ENCODE measurements at regions not wholly inside any gene's neighbourhood (a gene's known extent, or its start where the extent isn't known, plus 50 kb on each side); places are given as distances from the start of the nearest gene placed in this dataset.

DNA sequence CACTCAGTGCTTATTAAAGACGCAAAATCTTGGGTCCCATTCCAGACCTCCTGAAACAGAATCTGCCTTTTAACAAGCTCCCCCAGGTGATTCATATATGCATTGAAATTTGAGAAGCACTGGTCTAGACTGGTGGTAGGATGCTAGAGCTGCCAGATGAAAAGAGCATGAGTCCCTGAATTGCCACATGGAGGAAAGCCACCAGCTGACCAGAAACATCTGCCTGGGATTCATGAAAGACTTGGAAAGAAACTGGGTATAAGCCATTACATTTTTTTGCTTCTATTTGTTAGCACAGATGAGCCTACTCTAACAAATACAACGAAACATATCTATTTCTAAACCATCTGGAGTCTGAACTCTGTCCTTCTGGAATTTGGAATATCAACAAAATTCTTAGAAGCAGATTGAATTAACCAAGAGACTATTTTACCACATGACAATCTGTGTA lies 228.9 kb downstream of the RBM43 start:
- no peak for DNase-seq (ENCODE audit: low spot score)

DNA sequence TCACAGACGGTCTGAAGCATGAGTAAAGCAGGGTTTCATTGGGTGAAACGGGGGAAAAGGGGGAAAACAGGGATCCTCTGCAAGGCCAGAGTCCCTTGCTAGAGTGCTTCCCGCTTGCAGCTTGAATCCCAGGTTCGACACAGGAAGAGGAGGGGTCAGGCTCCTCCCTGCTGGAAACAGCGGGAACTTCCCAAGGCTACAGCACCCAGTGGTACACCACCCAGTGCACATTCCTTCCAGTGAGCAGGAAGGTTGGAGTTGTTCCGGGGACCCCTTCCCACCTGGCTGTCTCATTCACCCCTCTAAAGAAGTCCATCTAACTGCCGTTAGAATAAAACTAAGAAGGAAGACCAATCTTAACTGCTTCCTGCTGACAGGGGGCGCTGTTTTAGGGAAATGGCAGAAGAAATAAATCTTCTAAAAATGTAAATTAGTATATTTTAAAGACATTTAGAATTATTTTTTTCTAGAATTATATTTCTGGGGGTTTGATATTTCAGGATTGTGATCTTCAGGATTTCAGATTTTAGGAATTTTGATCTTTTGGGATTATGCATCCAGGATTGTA lies 230.9 kb downstream of the RBM43 start:
- no peak for DNase-seq (ENCODE audit: low spot score)

DNA sequence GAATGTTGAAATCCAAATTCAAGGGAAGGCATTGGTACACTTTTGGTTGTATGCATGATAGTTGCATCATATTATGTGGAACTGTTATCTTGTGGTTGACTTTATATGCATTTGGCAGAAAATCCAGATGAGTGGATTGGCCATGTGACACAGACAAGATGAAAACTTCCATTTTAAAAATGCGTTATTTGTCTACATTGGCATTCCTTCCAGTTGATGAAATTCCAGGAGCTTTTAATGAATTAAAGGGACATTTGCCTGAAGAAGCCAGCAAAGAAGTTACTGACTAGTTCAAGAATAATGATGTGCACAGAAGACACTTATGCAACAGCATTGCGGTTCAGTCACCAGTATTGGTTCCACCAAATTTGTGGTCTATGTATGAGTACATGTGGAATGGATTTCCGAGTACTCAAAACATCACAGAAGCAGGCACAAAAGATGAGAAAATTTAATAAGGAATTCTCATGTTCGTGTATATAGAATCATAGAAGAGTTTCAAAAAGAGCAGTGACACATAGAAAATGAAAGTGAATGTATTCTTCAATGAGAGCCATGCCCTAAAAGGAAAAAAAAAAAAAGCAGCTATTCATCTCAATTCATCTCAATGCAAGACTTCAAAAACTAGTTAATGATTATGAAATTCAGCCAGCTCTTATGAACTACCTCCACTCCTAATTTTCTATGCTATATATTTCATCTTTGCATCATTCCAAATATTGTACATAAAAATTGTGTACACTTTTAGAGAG lies 232.1 kb downstream of the RBM43 start:
- no peak for DNase-seq (ENCODE audit: low spot score)

DNA sequence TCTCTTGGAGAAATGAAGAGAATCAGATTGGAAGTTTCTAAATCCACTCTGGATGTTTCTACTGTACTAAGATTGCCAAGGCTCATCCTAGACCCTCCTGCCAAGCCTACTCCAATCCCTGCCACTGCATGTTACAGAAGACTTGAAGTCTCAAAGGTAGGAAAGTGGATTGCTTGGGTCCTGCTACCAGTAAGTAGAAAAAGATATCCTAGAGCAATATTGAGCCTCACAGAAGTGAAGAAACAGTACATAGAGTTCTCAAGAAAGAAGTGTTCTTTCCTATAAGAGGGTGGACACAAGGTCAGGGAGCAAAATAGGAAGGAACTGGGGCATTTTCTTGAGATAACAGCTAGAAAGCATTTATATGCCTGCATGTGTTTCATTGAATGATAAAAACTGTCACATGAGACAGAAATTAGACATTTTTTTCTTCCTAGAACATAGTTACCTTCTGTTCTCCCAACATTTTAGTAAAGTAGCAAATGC lies 232.9 kb downstream of the RBM43 start:
- no peak for DNase-seq (ENCODE audit: low spot score)

DNA sequence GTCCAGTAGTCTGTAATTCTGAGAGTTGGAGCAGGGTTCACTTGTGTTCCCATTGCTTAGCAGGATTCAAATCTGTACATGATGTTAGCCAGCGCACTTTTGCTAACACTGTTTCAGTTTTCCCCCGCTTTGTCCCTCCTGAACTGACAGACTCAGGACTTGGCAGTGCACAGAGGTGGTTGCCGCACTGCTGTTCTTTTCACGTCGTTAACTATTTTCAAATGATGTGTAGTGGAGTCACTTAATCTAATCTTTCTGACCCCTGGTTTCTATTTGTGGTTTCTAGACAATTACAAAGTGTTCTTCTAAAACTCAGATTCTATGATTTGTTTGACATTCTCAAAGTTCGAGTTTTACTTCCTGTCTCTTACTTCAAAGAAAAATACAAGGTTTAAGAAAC lies 234.5 kb downstream of the RBM43 start:
- DNase-seq (ENCODE audit: low spot score): no peak

DNA sequence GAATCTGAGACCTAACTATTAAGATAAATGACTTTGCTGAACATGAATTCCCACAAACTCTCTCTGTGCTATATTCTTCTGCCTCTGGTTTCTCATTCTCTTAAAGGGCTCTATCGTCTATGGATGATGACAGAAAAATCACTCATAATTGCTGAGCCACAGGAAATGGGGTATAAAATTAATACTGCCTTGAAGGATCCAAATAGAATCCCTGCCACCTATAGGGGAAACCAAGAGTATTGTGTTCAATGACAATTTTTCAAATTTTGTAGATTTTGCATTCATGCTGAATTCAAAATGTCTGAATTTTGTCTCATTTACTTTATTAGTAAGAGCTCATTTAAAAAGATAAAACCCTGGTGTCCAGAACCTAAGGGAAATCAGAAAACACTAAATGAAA lies 235.8 kb downstream of the RBM43 start:
- no peak for DNase-seq (ENCODE audit: low spot score)

DNA sequence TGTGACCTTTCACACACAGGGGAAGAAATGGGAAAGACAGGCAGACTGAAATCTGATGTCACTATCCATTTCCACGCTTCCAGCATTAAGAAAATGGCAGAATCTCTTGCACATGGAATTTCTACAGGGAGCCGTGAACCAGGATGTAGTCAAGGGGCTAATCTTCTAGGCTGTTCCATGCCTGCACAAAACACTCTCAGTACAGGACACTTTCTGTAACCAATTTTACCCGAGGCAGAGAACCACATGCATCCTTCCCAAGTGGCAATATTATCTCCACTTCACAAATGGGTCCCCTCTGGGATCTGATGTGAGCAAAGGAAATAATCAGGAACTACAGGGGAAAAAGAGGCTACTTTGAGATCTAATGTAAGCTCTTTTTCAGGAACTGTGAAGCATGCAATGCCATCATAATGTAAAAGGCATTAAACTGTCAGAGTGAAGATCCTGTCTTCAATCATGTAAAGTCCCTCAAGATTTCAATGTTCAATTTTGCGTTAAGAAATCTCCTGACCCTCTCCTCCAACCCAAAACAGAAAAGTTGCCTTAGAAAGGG lies 236.9 kb downstream of the RBM43 start:
- no peak for DNase-seq (ENCODE audit: low spot score)

DNA sequence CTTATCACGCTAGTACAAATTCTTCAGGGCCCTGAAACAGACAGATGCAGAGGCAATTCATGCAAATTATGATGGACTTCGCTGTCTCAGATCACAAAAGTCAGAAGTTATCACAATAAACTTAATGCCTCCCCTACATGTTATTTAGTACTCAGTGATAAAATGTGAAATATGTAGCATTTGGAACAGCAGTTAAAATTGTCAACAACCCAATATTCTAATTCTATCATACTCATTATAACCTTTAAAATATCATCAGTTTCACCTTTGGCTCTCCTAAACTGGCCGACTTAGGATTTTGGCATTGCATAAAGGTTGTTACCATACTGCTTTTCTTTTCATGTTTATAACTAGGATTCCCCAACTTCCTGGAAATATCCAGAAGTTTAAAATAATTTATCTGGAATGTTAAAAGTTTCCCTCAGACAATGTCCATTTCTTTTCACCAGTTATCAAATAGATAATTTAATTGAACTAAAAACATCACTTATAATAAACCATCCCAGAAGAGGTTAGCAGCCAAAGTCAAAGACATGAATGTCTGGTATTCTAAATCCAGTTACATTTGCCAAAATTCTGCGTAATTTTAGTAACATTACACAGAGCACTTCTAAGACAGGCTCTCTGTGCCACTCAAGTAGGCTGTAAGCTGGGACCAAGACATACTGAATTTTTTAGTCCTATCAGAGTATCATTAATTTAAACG lies 239.8 kb downstream of the RBM43 start:
- no peak for DNase-seq (ENCODE audit: low spot score)

DNA sequence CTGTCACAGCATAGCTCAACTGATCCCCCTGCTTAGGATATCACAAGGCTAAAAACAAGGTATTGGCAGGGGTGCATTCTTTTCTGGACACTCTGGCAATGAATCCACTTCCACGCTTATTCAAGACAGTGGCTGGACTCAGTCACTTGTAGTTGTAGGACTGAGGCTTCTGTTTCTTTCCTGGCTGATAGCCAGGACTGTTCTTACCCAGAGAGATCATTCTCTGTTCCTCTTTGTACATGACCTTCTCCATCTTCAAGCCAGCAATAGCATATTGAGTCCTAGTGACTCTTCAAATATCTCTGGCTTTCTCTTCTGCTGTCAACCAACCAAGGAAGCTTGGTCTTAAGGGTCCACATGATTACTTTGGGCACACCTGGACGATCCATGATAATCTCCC lies 241.3 kb downstream of the RBM43 start:
- no peak for DNase-seq (ENCODE audit: low spot score)

DNA sequence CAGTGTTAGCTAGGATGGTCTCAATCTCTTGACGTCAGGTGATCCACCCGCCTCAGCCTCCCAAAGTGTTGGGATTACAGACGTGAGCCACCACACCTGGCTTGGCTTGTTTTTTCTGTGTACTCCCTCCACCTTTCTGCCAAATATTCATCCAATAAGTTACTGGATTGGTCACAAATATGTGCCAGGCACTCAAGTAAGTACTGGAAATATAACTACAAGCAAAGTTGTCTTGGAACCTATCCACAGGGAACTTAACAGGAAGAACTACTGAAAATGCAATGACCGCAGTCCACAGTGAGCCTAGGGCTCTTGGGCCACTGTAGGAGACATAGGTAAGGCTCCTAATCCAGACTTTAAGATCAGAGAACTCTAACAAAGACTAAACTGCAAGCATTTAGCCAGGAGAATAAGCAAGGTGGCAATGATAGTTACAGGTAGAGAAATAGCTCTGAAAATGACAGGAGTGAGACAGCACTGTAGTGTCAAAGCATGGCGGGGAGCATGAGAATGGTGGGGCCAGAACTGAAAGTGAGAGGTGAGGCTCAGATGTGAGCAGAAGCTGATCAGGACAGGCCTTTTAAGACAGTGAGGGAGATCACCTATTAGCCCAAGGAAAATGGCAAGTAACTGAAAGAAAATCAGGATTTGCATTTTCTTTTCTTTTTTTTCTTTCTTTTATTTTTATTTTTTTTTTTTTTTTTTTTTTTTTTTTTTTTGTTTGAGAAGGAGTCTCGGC lies 252.1 kb downstream of the RBM43 start:
- DNase-seq (ENCODE audit: low spot score): no peak

DNA sequence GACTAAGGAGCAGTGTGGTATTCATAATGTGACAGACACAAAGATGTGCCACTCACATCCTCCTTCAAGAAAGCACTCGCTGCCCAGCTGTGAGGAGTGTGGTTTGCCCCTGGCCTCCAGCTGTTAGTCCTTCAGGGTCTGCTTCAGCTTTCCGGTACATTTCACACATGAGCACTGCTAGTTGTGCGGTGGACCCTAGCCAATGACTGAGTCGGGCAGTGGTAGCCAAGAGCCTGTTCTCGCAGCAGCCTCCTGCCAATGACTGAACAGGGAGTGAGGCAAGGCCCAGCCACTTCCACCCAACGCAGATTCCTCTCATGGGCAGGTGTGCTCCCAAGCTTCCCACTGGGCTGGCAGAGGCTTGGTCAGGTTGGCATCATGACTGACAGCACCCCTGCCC lies 254.3 kb downstream of the RBM43 start:
- DNase-seq (ENCODE audit: low spot score): no peak

DNA sequence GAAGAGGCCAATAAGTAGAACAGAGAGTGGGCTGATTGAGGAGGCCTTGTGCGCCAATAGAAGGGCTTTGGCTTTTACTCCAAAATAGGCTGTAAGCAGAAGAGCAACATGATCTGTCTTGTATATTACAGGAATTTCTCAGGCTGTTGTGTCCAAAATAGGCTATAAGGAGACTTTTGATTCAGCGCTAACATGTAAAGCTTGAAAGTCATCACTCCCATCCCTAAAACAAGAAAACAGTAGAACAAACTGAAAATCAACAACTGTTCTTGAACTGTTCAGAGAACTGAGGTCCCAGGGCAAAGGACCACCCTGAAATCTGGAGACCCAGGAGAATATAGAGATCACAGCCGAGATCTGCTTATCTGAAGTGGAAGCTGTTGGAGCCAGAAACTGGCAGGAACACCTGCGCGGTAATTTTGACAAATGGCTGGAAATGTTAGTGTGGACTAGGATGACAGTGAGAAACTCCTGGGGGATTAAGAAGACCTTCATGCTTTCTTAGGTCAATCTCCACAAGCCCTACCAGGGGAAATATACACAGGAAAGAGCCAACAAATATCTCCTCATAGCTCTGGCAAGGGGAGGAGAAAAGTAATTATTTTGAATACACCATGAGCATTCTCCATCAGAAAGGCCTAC lies 258.6 kb downstream of the RBM43 start:
- no peak for DNase-seq (ENCODE audit: low spot score)

DNA sequence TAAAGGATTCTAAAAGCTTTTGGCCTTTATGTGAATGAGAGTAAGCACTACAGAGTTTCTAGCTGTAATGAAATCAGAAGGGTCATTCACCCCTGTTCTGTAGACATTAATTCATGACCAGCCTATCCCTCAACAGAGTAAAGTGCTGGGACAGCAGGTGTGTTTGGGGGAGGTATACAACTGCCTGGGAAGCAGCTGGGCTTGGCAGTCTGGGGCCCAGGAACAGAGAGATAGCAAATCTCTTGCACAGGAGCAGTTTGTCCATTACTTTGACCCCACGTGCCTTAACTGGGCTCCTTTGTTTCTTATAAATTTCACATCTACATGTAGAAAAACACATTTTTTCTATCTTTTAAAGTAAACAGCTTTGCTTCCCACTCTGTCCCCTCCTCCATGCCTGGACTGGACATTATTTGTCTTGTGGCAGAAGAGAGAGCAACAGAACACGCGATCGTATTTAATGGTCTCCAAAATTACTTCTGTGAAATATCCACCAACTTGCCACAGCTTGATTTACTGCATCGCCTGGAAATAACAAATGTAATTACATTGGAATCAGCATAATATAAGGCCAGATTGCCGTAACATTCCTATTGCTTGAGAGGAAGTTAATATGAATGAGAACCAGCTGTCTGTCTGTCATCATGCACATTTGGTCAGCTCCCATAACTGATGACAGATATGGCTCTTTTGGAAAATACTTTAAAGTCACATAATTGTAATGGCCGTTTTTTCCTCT lies 263.8 kb downstream of the RBM43 start:
- DNase-seq (ENCODE audit: low spot score): no peak

DNA sequence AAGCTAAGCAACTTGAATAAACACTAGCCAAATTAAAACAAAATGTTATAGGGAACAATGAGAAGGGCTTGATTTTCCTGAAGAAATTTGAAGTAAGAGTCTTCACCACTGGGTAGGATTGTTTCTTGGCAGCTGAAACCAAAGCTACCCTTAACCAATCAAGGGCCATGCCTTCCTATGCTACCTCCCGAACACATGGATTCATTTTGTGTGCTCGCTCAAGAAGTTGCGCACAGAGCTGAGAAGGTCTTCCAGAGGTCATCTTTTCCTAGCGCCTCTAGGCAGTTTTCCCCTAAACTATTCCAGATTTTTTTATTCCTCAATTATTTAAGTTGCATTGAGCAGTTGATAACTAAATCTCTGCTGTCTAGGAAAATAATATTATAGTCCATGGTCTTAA lies 264.6 kb downstream of the RBM43 start:
- DNase-seq (ENCODE audit: low spot score): no peak

DNA sequence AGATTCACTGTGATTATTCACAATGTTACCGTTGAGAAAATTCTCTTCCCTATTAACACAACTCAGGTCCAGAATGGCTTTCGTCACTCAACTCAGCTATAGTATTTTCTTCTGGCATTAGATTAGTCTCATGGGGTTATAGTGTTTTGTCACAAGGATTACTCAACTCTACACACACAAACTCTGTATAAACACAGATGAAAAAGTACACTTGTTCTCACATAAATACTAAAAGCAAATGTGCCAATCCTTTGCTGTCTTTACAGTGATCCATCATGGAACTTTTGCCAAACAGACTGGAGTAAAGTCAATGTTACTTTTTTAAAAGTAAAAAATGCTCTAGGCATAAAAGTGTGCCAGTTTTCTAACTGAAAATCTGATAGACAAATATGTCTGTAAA lies 267.6 kb downstream of the RBM43 start:
- DNase-seq (ENCODE audit: low spot score): no peak

DNA sequence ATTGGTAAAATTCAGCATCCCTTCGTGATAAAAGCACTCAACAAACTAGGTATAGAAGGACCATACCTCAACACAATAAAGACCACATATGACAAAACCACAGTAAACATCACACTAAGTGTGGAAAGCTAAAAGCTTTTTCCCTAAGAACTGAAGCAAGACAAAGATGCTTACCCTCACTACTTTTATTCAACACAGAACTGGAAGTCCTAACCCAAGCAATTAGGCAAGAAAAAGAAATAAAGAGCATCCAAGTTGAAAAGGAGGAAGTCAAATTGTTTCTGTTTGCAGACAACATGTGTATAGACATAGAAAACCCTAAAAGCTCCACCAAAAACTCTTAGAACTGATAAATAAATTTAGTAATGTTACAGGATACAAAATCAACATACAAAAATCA lies 271.7 kb downstream of the RBM43 start:
- no peak for DNase-seq (ENCODE audit: low spot score)

DNA sequence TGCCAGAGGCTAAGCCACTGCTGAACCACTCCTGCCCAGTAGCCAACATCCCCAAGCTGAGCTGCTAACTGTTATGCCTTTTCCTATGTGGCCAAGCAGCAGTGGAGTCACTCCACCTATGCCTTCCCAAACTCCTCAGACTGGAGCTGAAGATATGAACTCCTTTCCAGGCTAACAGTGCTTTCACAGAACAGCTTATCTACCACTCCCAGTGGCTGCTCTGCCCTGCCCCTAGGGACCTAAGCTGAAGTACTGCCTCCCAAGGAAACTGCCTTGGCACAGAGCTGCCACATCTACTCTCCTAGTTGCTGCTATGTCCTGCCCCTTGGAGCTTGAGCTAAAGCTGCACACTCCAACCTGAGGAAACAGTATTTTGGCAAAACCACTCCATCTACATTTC lies 275.9 kb downstream of the RBM43 start:
- no peak for DNase-seq (ENCODE audit: low spot score)

DNA sequence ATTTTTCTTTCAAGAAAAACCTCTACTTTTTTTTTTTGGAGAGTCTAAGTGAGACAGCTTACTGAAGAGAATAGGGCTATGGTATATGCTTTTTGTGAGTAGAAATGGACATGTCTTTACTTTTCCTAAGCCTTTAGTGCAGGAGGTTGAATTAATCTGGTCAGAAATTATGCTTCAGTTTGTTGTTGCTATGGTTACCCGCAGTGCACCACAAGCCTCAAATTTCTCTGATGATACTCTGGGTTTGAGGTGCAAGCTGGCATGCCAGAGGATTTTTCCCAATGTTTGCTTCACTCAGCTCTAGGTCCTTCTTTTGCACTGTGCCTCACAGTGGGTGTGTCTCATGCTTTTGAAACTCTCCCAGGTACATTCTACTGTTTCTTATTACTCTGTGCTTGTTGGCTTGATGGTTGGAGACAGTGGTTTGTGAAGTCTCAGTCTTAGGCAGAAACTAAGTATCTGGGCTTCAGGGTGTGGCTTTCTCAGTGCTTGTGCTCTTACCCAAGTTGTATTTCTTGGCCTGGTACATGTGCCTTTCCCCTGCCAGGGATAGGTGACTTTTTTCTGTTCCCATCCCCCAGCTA lies 278.3 kb downstream of the RBM43 start:
- no peak for DNase-seq (ENCODE audit: low spot score)

DNA sequence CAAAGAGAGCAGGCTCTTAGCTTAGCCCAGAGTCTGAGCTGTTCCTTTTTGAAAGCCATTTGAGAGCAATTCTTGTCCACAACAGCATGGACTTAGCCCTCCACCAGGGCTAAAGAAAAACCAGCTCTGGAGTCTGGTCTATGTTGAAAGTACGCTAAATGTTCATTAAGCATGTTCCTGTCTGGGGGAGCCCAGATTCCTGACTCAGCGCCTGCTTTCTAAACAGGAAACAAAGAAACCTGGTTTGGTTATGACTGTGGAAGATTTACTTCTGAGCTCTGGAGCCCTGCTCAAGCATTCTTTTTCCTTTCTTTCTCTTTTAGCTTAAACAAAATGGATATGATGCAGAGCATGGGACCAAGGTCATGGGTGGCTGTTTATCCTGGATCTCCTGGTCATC lies 279.8 kb downstream of the RBM43 start:
- DNase-seq (ENCODE audit: low spot score): no peak

DNA sequence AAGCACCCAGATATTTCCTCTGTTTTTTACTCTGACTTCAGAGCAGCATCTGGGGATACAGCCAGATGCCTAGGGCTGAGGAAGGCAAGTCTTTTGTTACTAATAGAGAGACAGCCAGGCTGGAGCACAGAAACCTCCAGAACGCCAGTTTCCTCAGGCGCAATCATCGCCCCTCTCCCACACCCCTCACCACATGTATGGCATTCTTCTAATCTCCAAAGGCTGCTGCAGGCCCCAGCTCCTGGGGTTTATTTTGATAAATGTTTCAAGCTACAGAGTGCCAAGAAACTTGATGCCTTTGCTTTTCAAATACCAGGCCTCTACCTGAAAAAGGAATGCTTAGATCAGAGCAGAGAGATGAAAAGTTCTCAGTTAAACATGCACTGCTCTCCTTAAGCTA lies 283.6 kb downstream of the RBM43 start:
- no peak for DNase-seq (ENCODE audit: low spot score)

DNA sequence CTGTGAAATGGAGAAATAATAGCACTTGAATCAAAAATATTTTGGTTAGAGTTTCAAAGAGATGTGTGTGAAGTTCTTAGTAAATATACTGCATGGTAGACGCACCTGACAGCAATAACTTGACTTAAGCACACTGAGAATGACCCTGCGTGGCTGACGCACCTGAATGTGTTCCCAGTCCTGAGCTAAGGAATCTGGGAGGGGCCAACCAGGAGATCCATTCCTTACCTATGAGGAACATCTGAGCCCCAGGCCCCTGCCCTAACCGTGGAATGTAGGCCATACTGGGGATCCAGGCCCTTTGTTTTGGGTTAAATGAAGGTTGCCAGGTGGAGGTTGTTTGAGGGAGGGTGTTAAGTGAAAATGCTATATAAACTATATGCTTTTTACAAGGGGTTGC lies 284.4 kb downstream of the RBM43 start:
- DNase-seq (ENCODE audit: low spot score): no peak
